Kidney glomerular epithelial cell (primary cell): ENCODE measurements at regions not wholly inside any gene's neighbourhood (a gene's known extent, or its start where the extent isn't known, plus 50 kb on each side); places are given as distances from the start of the nearest gene placed in this dataset.

Experiments
- DNase-seq: peaks from one replicate; lab custom pipeline; 2025; lab: John Stamatoyannopoulos, UW

GRCh38 chr3:194769020-194769643 is 83.4 kb downstream of the FAM43A start:
- peak; percentile 94 for DNase-seq

- no peak for DNase-seq
Observed at GRCh38 chr3:194772241-194773000, 86.7 kb downstream of the FAM43A start.

GRCh38 chr3:194773216-194773615 is 87.5 kb downstream of the FAM43A start:
- no peak for DNase-seq

GRCh38 chr3:194773771-194774455 is 88.2 kb downstream of the FAM43A start:
- no peak for DNase-seq

- no peak for DNase-seq
Observed at GRCh38 chr3:194775266-194775665, 89.6 kb downstream of the FAM43A start.

GRCh38 chr3:194775731-194776130 is 90.0 kb downstream of the FAM43A start:
- DNase-seq = no peak

- no peak for DNase-seq
Observed at GRCh38 chr3:194777729-194778128, 92.0 kb downstream of the FAM43A start.

DNA sequence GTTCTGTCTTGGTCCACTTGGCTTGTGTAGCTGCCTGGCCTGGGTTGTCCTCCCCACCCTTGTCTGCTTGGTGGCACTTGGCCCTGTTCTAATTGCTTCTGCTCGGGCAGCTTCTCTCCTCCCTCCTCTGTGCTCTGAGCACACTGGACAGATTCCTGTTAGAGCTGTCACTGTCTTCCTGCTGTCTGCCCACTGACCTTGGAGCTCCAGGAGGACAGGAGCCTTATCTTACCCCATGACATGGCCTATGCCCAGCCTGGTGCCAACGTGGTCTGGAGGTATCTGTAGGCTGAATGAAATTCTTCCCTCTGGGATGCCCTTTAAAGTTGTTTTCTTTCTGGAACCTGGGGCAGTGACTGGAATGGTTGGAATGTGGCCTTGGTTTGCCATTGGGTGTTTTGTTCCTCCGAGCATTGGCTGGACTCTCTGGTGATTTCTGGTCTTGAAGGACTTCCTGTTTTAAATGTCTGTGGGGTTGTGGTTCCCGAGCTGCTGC is 94.1 kb downstream of the FAM43A start:
- peak; percentile 24 for DNase-seq

GRCh38 chr3:194780706-194781105 is 95.0 kb downstream of the FAM43A start:
- DNase-seq = no peak

DNA sequence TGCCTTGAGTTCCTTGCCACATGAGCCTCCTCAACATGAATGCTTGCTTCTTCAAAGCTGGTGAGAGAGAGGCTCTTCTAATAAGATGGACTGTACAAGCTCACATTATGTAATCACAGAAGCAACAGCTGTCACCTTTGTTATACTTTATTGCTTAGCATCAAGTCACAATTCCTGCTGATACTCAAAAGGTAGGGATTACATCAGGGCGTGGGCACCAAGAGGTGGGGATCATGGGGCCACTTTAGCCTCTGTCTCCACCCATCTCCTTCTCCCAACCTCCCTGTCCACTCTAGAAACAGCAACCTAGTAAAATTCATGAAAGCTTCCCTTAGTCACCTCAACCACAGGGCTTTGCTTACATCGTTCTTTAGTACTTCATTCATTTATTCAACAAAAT is 95.9 kb downstream of the FAM43A start:
- no peak for DNase-seq

DNA sequence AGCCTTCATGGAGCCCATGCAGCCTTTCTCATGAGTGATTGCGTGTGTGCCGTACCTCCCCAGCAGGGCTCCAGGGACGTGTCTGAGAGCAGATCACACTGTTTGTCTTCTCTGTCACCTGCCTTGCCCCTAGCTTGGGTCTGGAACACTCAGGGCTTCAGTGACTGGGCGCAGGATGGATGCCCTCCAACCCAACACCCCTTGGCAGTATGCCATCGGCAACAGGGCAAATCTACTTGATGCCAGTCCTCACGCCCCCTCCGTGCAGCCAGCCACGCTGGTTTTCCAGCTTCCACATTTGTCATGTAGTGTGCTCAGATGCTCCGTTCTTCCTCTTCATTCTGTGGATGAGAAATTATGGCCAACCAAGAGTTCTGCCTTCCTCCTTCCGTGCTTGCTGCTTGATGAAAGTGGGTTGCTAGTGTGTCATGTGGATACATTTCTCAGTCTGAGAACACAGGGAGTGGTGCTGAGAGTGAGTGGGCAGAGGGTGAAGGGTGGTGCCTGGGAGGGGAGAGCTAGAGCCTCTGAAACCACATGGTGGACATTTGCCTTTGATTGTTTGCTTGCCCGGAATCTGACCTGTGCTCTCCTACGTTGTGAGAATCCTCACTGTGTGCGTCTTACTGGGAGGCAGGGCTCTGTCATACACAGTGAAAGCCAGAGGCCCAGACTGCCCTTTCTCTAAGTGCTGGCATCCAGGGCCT is 97.2 kb downstream of the FAM43A start:
- DNase-seq = peak; percentile 69

DNA sequence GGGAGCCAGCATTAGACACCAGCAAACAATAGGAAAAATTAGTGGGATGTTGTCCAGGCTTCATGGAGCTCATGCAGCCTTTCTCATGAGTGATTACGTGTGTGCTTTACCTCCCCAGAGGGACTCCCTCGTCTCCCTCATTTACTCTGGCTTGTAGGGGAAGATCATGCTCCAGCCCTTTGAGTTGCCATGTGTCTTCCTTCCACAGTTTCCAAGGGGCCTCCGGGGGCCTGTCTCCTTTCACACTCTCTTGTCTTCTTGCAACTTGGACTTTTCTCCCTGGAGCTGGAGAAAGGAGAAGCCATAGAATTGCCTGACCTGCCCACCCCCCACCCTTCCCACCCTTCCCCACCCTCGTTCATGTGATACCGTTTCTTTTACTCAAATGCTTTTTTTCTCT is 98.7 kb downstream of the FAM43A start:
- no peak for DNase-seq

GRCh38 chr3:194785315-194785714 is 99.6 kb downstream of the FAM43A start:
- no peak for DNase-seq

GRCh38 chr3:194787072-194787471 is 101.4 kb downstream of the FAM43A start:
- DNase-seq = no peak

GRCh38 chr3:194787650-194788049 is 102.0 kb downstream of the FAM43A start:
- DNase-seq = no peak

- DNase-seq = no peak
Observed at GRCh38 chr3:194792368-194792767, 106.7 kb downstream of the FAM43A start.

DNA sequence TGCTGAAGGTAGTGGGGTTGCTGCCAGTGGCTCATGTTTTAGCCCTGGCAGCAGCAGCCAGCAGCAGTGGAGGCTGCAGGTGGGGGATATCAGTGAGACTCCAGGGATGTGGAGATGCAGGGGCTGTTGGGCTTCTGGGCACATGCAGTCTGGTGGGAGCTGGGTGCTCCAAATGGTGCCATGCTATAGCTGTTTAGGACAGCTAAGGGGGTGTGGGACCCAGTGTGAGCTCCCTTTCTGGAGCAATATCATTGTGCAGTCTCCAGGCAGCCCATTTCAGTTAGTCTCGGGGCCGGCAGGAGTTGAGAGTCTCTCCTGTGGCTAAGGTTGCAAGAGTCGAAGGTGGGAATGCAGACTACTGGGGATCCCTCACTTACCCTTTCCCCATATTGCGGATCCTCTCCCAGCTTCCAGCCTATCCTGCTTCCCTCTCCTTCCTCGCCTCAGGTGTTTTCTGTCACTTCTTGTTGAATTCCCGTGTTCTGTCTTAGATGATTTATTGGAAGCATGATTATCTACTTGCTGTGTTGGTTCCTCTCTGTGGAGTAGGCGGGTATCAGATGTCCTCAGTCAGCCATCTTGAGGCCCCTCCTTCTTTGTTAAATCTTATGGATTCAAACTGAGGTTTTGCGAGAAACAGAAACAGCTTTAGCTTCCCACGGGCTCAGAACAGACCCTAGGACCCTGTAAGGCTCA is 112.0 kb downstream of the FAM43A start:
- no peak for DNase-seq

DNA sequence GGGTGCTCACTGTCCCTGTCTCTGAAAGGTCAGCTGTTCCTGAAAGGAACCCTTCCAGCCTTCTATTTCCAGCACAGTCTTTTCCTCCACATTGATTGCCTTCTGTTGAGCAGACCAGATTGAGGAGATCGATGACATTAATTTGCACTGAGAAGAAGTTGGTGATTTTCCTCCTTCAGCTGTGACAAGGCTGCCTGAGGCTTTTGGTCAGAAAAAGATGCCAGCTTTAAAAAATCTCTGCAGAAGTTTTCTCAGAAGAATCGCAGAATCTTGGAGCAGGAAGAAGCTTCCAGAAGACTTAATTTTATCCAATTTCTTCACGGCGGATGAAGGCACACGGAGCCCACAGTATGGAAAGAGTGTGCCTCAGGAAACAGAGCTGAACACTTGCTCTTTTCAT is 112.8 kb downstream of the FAM43A start:
- no peak for DNase-seq

DNA sequence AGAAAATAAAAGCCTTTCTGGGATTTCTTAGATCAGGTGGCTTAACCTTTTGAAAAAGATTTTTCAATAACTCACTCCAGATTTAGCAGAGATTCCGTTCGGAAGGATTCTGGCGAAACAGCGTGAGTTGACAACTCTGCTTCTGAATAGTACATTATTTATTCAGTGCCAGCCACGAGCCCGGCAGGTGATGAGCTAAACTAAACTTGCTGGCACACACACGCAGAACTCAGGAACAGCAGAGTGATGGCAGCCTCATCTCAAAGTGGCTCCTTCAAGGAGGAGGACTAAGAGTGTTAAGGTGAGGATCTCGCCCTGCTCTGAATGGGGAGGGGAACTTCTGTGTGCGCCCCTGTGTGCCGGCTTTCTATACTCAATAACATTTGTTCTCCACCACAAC is 114.3 kb downstream of the FAM43A start:
- DNase-seq = no peak

- DNase-seq = no peak
Observed at GRCh38 chr3:194801461-194802432, 116.1 kb downstream of the FAM43A start.

GRCh38 chr3:194804796-194805195 is 119.1 kb downstream of the FAM43A start:
- DNase-seq = no peak
